Activated naive CD8-positive, alpha-beta T cell treated with anti-CD3 and anti-CD28 coated beads for 36 hours (primary cell): ENCODE measurements at regions not wholly inside any gene's neighbourhood (a gene's known extent, or its start where the extent isn't known, plus 50 kb on each side); places are given as distances from the start of the nearest gene placed in this dataset.

ENCODE experiments used
- DNase-seq: peaks from one replicate; pipeline ENCODE4 v3.0.0; 2021
- H3K27ac Mint-ChIP-seq: one replicate; pipeline ENCODE4 v1.8.0; 2022; ENCODE audit warnings: mild to moderate bottlenecking, moderate library complexity, mixed read lengths
- H3K27me3 Mint-ChIP-seq: one replicate; pipeline ENCODE4 v1.8.0; 2022; ENCODE audit warnings: mild to moderate bottlenecking, mixed read lengths
- H3K36me3 Mint-ChIP-seq: one replicate; pipeline ENCODE4 v1.8.0; 2021; ENCODE audit warnings: mild to moderate bottlenecking, mixed read lengths
- H3K4me1 Mint-ChIP-seq: one replicate; pipeline ENCODE4 v1.8.0; 2021; ENCODE audit warnings: mixed read lengths
- H3K4me3 Mint-ChIP-seq: one replicate; pipeline ENCODE4 v1.8.0; 2022; ENCODE audit warnings: mild to moderate bottlenecking, moderate library complexity, mixed read lengths
- H3K9me3 Mint-ChIP-seq: one replicate; pipeline ENCODE4 v1.8.0; 2022; ENCODE audit warnings: mixed read lengths

- no peak overlapping the region for H3K27ac Mint-ChIP-seq
- no peaks in the 10 kb centered on the region for H3K4me1 Mint-ChIP-seq
- no peaks in the 10 kb centered on the region for H3K36me3 Mint-ChIP-seq
- H3K4me3 Mint-ChIP-seq = no peak overlapping the region
- no peak for DNase-seq
- peaks cover 23% of the 10 kb centered on the region for H3K27me3 Mint-ChIP-seq
- no peaks in the 10 kb centered on the region for H3K9me3 Mint-ChIP-seq
Measured at GRCh38 chr3:40593351-40593750, 68.6 kb downstream of the ZNF621 start.

- H3K9me3 Mint-ChIP-seq = no peaks in the 10 kb centered on the region
- H3K27ac Mint-ChIP-seq = no peak overlapping the region
- DNase-seq = no peak
- H3K27me3 Mint-ChIP-seq = peaks cover 26% of the 10 kb centered on the region
- no peaks in the 10 kb centered on the region for H3K36me3 Mint-ChIP-seq
- H3K4me1 Mint-ChIP-seq = no peaks in the 10 kb centered on the region
- no peak overlapping the region for H3K4me3 Mint-ChIP-seq
Measured at GRCh38 chr3:40597441-40597840, 72.7 kb downstream of the ZNF621 start.

GRCh38 chr3:40598338-40598737 is 73.6 kb downstream of the ZNF621 start:
- Mint-ChIP-seq H3K4me1 (no peaks in the 10 kb centered on the region), H3K4me3 (no peak overlapping the region), H3K9me3 (no peaks in the 10 kb centered on the region), H3K36me3 (no peaks in the 10 kb centered on the region), H3K27me3 (peaks cover 26% of the 10 kb centered on the region), H3K27ac (no peak overlapping the region)
- DNase-seq = no peak

- H3K4me1 Mint-ChIP-seq = no peaks in the 10 kb centered on the region
- H3K36me3 Mint-ChIP-seq = no peaks in the 10 kb centered on the region
- no peaks in the 10 kb centered on the region for H3K9me3 Mint-ChIP-seq
- peaks cover 27% of the 10 kb centered on the region for H3K27me3 Mint-ChIP-seq
- DNase-seq = no peak
- H3K4me3 Mint-ChIP-seq = no peak overlapping the region
- no peak overlapping the region for H3K27ac Mint-ChIP-seq
Measured at GRCh38 chr3:40598962-40599361, 74.2 kb downstream of the ZNF621 start.

GRCh38 chr3:40602778-40603385 is 78.1 kb downstream of the ZNF621 start:
- Mint-ChIP-seq H3K36me3 (no peaks in the 10 kb centered on the region), H3K27me3 (peaks cover 31% of the 10 kb centered on the region), H3K4me1 (no peaks in the 10 kb centered on the region), H3K9me3 (no peaks in the 10 kb centered on the region), H3K4me3 (no peak overlapping the region), H3K27ac (no peak overlapping the region)
- DNase-seq = no peak

GRCh38 chr3:40605960-40606359 is 81.2 kb downstream of the ZNF621 start:
- Mint-ChIP-seq H3K27ac (no peak overlapping the region), H3K4me3 (no peak overlapping the region), H3K27me3 (peaks cover 17% of the 10 kb centered on the region), H3K36me3 (no peaks in the 10 kb centered on the region), H3K9me3 (no peaks in the 10 kb centered on the region), H3K4me1 (no peaks in the 10 kb centered on the region)
- no peak for DNase-seq

GRCh38 chr3:40608091-40608490 is 83.3 kb downstream of the ZNF621 start:
- no peaks in the 10 kb centered on the region for H3K9me3 Mint-ChIP-seq
- no peaks in the 10 kb centered on the region for H3K4me1 Mint-ChIP-seq
- H3K4me3 Mint-ChIP-seq = no peak overlapping the region
- H3K27me3 Mint-ChIP-seq = peaks cover 23% of the 10 kb centered on the region
- no peak overlapping the region for H3K27ac Mint-ChIP-seq
- H3K36me3 Mint-ChIP-seq = no peaks in the 10 kb centered on the region
- DNase-seq = no peak

GRCh38 chr3:40613306-40613705 is 88.5 kb downstream of the ZNF621 start:
- DNase-seq = no peak
- no peaks in the 10 kb centered on the region for H3K4me1 Mint-ChIP-seq
- peaks cover 44% of the 10 kb centered on the region for H3K27me3 Mint-ChIP-seq
- no peak overlapping the region for H3K4me3 Mint-ChIP-seq
- H3K36me3 Mint-ChIP-seq = no peaks in the 10 kb centered on the region
- no peaks in the 10 kb centered on the region for H3K9me3 Mint-ChIP-seq
- H3K27ac Mint-ChIP-seq = no peak overlapping the region

GRCh38 chr3:40615110-40615915 is 90.6 kb downstream of the ZNF621 start:
- H3K36me3 Mint-ChIP-seq = no peaks in the 10 kb centered on the region
- no peak for DNase-seq
- peaks cover 44% of the 10 kb centered on the region for H3K27me3 Mint-ChIP-seq
- H3K4me1 Mint-ChIP-seq = no peaks in the 10 kb centered on the region
- no peak overlapping the region for H3K27ac Mint-ChIP-seq
- H3K4me3 Mint-ChIP-seq = no peak overlapping the region
- H3K9me3 Mint-ChIP-seq = no peaks in the 10 kb centered on the region

- Mint-ChIP-seq H3K36me3 (no peaks in the 10 kb centered on the region), H3K27ac (no peak overlapping the region), H3K4me1 (no peaks in the 10 kb centered on the region), H3K4me3 (no peak overlapping the region), H3K9me3 (no peaks in the 10 kb centered on the region), H3K27me3 (peaks cover 44% of the 10 kb centered on the region)
- DNase-seq = no peak
Measured at GRCh38 chr3:40615918-40616819, 91.4 kb downstream of the ZNF621 start.

GRCh38 chr3:40617084-40617483 is 92.3 kb downstream of the ZNF621 start:
- Mint-ChIP-seq H3K27ac (no peak overlapping the region), H3K36me3 (no peaks in the 10 kb centered on the region), H3K27me3 (peaks cover 44% of the 10 kb centered on the region), H3K4me3 (no peak overlapping the region), H3K4me1 (no peaks in the 10 kb centered on the region), H3K9me3 (no peaks in the 10 kb centered on the region)
- DNase-seq = no peak

GRCh38 chr3:40618158-40618557 is 93.4 kb downstream of the ZNF621 start:
- no peak for DNase-seq
- H3K9me3 Mint-ChIP-seq = peaks cover 2% of the 10 kb centered on the region
- no peak overlapping the region for H3K4me3 Mint-ChIP-seq
- H3K36me3 Mint-ChIP-seq = no peaks in the 10 kb centered on the region
- H3K4me1 Mint-ChIP-seq = no peaks in the 10 kb centered on the region
- H3K27me3 Mint-ChIP-seq = peaks cover 44% of the 10 kb centered on the region
- H3K27ac Mint-ChIP-seq = no peak overlapping the region

GRCh38 chr3:40620151-40620550 is 95.4 kb downstream of the ZNF621 start:
- DNase-seq = no peak
- H3K36me3 Mint-ChIP-seq = no peaks in the 10 kb centered on the region
- peaks cover 33% of the 10 kb centered on the region for H3K27me3 Mint-ChIP-seq
- no peaks in the 10 kb centered on the region for H3K4me1 Mint-ChIP-seq
- peaks cover 2% of the 10 kb centered on the region for H3K9me3 Mint-ChIP-seq
- no peak overlapping the region for H3K27ac Mint-ChIP-seq
- no peak overlapping the region for H3K4me3 Mint-ChIP-seq

GRCh38 chr3:40621252-40621651 is 96.5 kb downstream of the ZNF621 start:
- Mint-ChIP-seq H3K27ac (no peak overlapping the region), H3K4me3 (no peak overlapping the region), H3K9me3 (peaks cover 2% of the 10 kb centered on the region), H3K36me3 (no peaks in the 10 kb centered on the region), H3K27me3 (peaks cover 22% of the 10 kb centered on the region), H3K4me1 (no peaks in the 10 kb centered on the region)
- DNase-seq = no peak

GRCh38 chr3:40623567-40623966 is 98.8 kb downstream of the ZNF621 start:
- H3K27me3 Mint-ChIP-seq = peaks cover 6% of the 10 kb centered on the region
- peak; percentile 24 for DNase-seq
- peaks cover 5% of the 10 kb centered on the region for H3K9me3 Mint-ChIP-seq
- H3K36me3 Mint-ChIP-seq = no peaks in the 10 kb centered on the region
- H3K27ac Mint-ChIP-seq = no peak overlapping the region
- H3K4me1 Mint-ChIP-seq = no peaks in the 10 kb centered on the region
- H3K4me3 Mint-ChIP-seq = no peak overlapping the region
